Stimulated activated naive CD8-positive, alpha-beta T cell treated with anti-CD3 and anti-CD28 coated beads, Interleukin-15, amount 100 ng/mL, for 72 hours (primary cell): ENCODE measurements at regions not wholly inside any gene's neighbourhood (a gene's known extent, or its start where the extent isn't known, plus 50 kb on each side); places are given as distances from the start of the nearest gene placed in this dataset.
"Not testable (repeated sequence)": the region's sequence is repeated elsewhere in the genome, so short reads cannot be mapped to it uniquely, and the experiment has no call there.

Experiments used
- ATAC-seq: fragments of 150-1000 bp; cut with Tn5 transposase; 2 replicates; pipeline ENCODE4 v1.10.0; 2021; ENCODE audit warnings: mild to moderate bottlenecking, moderate library complexity
- DNase-seq, 2 donors: peaks; one replicate each; pipeline ENCODE4 v3.0.0; 2021 to 2022
- H3K27ac Mint-ChIP-seq, 2 donors: one replicate each; pipeline ENCODE4 v1.8.0; 2022; ENCODE audit warnings: mild to moderate bottlenecking in 2 of 2, mixed read lengths in 2 of 2, moderate library complexity in 2 of 2
- H3K27me3 Mint-ChIP-seq: one replicate; pipeline ENCODE4 v1.8.0; 2022; ENCODE audit warnings: mixed read lengths
- H3K4me1 Mint-ChIP-seq: one replicate; pipeline ENCODE4 v1.8.0; 2022; ENCODE audit warnings: mild to moderate bottlenecking, mixed read lengths
- H3K4me3 Mint-ChIP-seq, 2 donors: one replicate each; pipeline ENCODE4 v1.8.0; 2022; ENCODE audit warnings: mild to moderate bottlenecking in 2 of 2, mixed read lengths in 2 of 2, moderate library complexity in 1 of 2
- H3K9me3 Mint-ChIP-seq, 2 donors: one replicate each; pipeline ENCODE4 v1.8.0; 2022; ENCODE audit warnings: mixed read lengths in 2 of 2

- Mint-ChIP-seq H3K27ac (no peak overlapping the region), H3K4me1 (no peaks in the 10 kb centered on the region), H3K27me3 (no peaks in the 10 kb centered on the region), H3K4me3 (no peak overlapping the region), H3K9me3 (peaks cover 0 to 8% of the 10 kb centered on the region in 2 donors)
- ATAC-seq: no peak
- no peak for DNase-seq
Observed at GRCh38 chr10:64394744-64395143, 873.5 kb downstream of the REEP3 start.

GRCh38 chr10:64396105-64396708 lies 875.0 kb downstream of the REEP3 start:
- Mint-ChIP-seq H3K27ac (no peak overlapping the region), H3K4me3 (no peak overlapping the region), H3K27me3 (no peaks in the 10 kb centered on the region), H3K9me3 (peaks cover 0 to 13% of the 10 kb centered on the region in 2 donors), H3K4me1 (no peaks in the 10 kb centered on the region)
- DNase-seq (no peak), ATAC-seq (no peak)

GRCh38 chr10:64397125-64397524 lies 875.9 kb downstream of the REEP3 start:
- H3K27me3 Mint-ChIP-seq: no peaks in the 10 kb centered on the region
- peaks cover 0 to 17% of the 10 kb centered on the region in 2 donors for H3K9me3 Mint-ChIP-seq
- H3K4me3 Mint-ChIP-seq: no peak overlapping the region
- H3K27ac Mint-ChIP-seq: no peak overlapping the region
- H3K4me1 Mint-ChIP-seq: no peaks in the 10 kb centered on the region
- ATAC-seq: no peak
- no peak for DNase-seq

- DNase-seq (no peak), ATAC-seq (no peak)
- Mint-ChIP-seq H3K27ac (no peak overlapping the region), H3K4me3 (no peak overlapping the region), H3K27me3 (no peaks in the 10 kb centered on the region), H3K9me3 (peaks cover 0 to 9% of the 10 kb centered on the region in 2 donors), H3K4me1 (no peaks in the 10 kb centered on the region)
Observed at GRCh38 chr10:64408391-64409183, 887.4 kb downstream of the REEP3 start.

- H3K27me3 Mint-ChIP-seq: no peaks in the 10 kb centered on the region
- peaks cover 0 to 9% of the 10 kb centered on the region in 2 donors for H3K9me3 Mint-ChIP-seq
- H3K27ac Mint-ChIP-seq: no peak overlapping the region
- H3K4me1 Mint-ChIP-seq: no peaks in the 10 kb centered on the region
- H3K4me3 Mint-ChIP-seq: no peak overlapping the region
- ATAC-seq: no peak
- DNase-seq: no peak
Observed at GRCh38 chr10:64409349-64409748, 888.1 kb downstream of the REEP3 start.

GRCh38 chr10:64416011-64416410 lies 894.8 kb downstream of the REEP3 start:
- ATAC-seq: no peak
- Mint-ChIP-seq H3K4me3 (no peak overlapping the region), H3K27me3 (no peaks in the 10 kb centered on the region), H3K4me1 (no peaks in the 10 kb centered on the region), H3K27ac (no peak overlapping the region), H3K9me3 (no peaks in the 10 kb centered on the region)
- no peak for DNase-seq

GRCh38 chr10:64419461-64419860 lies 898.3 kb downstream of the REEP3 start:
- H3K27ac Mint-ChIP-seq: no peak overlapping the region
- no peak overlapping the region for H3K4me3 Mint-ChIP-seq
- no peaks in the 10 kb centered on the region for H3K27me3 Mint-ChIP-seq

GRCh38 chr10:64426745-64427144 lies 905.5 kb downstream of the REEP3 start:
- Mint-ChIP-seq H3K27me3 (no peaks in the 10 kb centered on the region), H3K4me3 (no peak overlapping the region), H3K9me3 (no peaks in the 10 kb centered on the region), H3K4me1 (no peaks in the 10 kb centered on the region), H3K27ac (no peak overlapping the region)
- no peak for ATAC-seq
- no peak for DNase-seq

More at GRCh38 chr10:64419461-64419860, 898.3 kb downstream of the REEP3 start:
- DNase-seq (no peak), ATAC-seq (no peak)
- Mint-ChIP-seq H3K9me3 (no peaks in the 10 kb centered on the region), H3K4me1 (no peaks in the 10 kb centered on the region)

- H3K4me3 Mint-ChIP-seq: no peak overlapping the region
- ATAC-seq (no peak), DNase-seq (no peak)
- peaks cover 5 to 12% of the 10 kb centered on the region in 2 donors for H3K9me3 Mint-ChIP-seq
- H3K27ac Mint-ChIP-seq: no peak overlapping the region
- H3K27me3 Mint-ChIP-seq: no peaks in the 10 kb centered on the region
- no peaks in the 10 kb centered on the region for H3K4me1 Mint-ChIP-seq
Observed at GRCh38 chr10:64430690-64431323, 909.6 kb downstream of the REEP3 start.

- H3K9me3 Mint-ChIP-seq: peaks cover 6 to 16% of the 10 kb centered on the region in 2 donors
- H3K27me3 Mint-ChIP-seq, H3K27ac Mint-ChIP-seq, DNase-seq, ATAC-seq, H3K4me3 Mint-ChIP-seq, H3K4me1 Mint-ChIP-seq: not testable (repeated sequence)
Observed at GRCh38 chr10:64441872-64442271, 920.7 kb downstream of the REEP3 start.

- Mint-ChIP-seq H3K4me1 (no peaks in the 10 kb centered on the region), H3K27me3 (no peaks in the 10 kb centered on the region), H3K4me3 (no peak overlapping the region), H3K27ac (no peak overlapping the region), H3K9me3 (peaks cover 4 to 11% of the 10 kb centered on the region in 2 donors)
- DNase-seq (no peak), ATAC-seq (no peak)
Observed at GRCh38 chr10:64444163-64444562, 923.0 kb downstream of the REEP3 start.

GRCh38 chr10:64444564-64444963 lies 923.4 kb downstream of the REEP3 start:
- no peak for ATAC-seq
- no peaks in the 10 kb centered on the region for H3K4me1 Mint-ChIP-seq

GRCh38 chr10:64449603-64450002 lies 928.4 kb downstream of the REEP3 start:
- no peaks in the 10 kb centered on the region for H3K9me3 Mint-ChIP-seq
- no peak overlapping the region for H3K4me3 Mint-ChIP-seq
- H3K27me3 Mint-ChIP-seq: no peaks in the 10 kb centered on the region
- no peak for DNase-seq
- no peaks in the 10 kb centered on the region for H3K4me1 Mint-ChIP-seq
- H3K27ac Mint-ChIP-seq: no peak overlapping the region
- ATAC-seq: no peak

More at GRCh38 chr10:64444564-64444963, 923.4 kb downstream of the REEP3 start:
- H3K4me3 Mint-ChIP-seq: no peak overlapping the region
- peaks cover 0 to 7% of the 10 kb centered on the region in 2 donors for H3K9me3 Mint-ChIP-seq
- H3K27ac Mint-ChIP-seq: no peak overlapping the region
- DNase-seq: no peak
- no peaks in the 10 kb centered on the region for H3K27me3 Mint-ChIP-seq

- Mint-ChIP-seq H3K9me3 (no peaks in the 10 kb centered on the region), H3K4me1 (no peaks in the 10 kb centered on the region), H3K27me3 (no peaks in the 10 kb centered on the region), H3K27ac (no peak overlapping the region), H3K4me3 (no peak overlapping the region)
- ATAC-seq: no peak
- no peak for DNase-seq
Observed at GRCh38 chr10:64450312-64450711, 929.1 kb downstream of the REEP3 start.

- no peak overlapping the region for H3K4me3 Mint-ChIP-seq
- ATAC-seq (no peak), DNase-seq (no peak)
- H3K27ac Mint-ChIP-seq: no peak overlapping the region
- H3K27me3 Mint-ChIP-seq: no peaks in the 10 kb centered on the region
- no peaks in the 10 kb centered on the region for H3K9me3 Mint-ChIP-seq
- no peaks in the 10 kb centered on the region for H3K4me1 Mint-ChIP-seq
Observed at GRCh38 chr10:64454962-64455361, 933.8 kb downstream of the REEP3 start.

- Mint-ChIP-seq H3K4me3 (no peak overlapping the region), H3K27me3 (no peaks in the 10 kb centered on the region), H3K9me3 (peaks cover 1 to 2% of the 10 kb centered on the region in 2 donors), H3K4me1 (no peaks in the 10 kb centered on the region), H3K27ac (no peak overlapping the region)
- ATAC-seq (no peak), DNase-seq (no peak)
Observed at GRCh38 chr10:64458306-64458705, 937.1 kb downstream of the REEP3 start.
